HG03469 (cell line): ENCODE measurements at regions not wholly inside any gene's neighbourhood (a gene's known extent, or its start where the extent isn't known, plus 50 kb on each side); places are given as distances from the start of the nearest gene placed in this dataset.

Source experiments
- ATAC-seq: cut with Tn5 transposase; IDR thresholded peaks from one replicate; pipeline ENCODE4 v1.9.1; 2021; ENCODE audit warnings: mild to moderate bottlenecking, moderate library complexity, moderate number of reproducible peaks; ENCODE audit not compliant: unreplicated experiment

GRCh38 chr11:29959488-29959887 is 57.3 kb downstream of the KCNA4 start:
- no peak for ATAC-seq

- ATAC-seq = no peak
Observed at GRCh38 chr11:29957431-29957830, 59.4 kb downstream of the KCNA4 start.

- no peak for ATAC-seq
Observed at GRCh38 chr11:29956076-29956556, 60.7 kb downstream of the KCNA4 start.

- ATAC-seq = no peak
Observed at GRCh38 chr11:29943347-29943746, 73.5 kb downstream of the KCNA4 start.

- ATAC-seq = no peak
Observed at GRCh38 chr11:29937526-29937925, 79.3 kb downstream of the KCNA4 start.

GRCh38 chr11:29934115-29934638 is 82.7 kb downstream of the KCNA4 start:
- no peak for ATAC-seq

- no peak for ATAC-seq
Observed at GRCh38 chr11:29916040-29916439, 100.8 kb downstream of the KCNA4 start.

GRCh38 chr11:29914203-29914930 is 102.5 kb downstream of the KCNA4 start:
- ATAC-seq = no peak

GRCh38 chr11:29913352-29913751 is 103.5 kb downstream of the KCNA4 start:
- ATAC-seq = no peak

GRCh38 chr11:29900382-29900781 is 116.4 kb downstream of the KCNA4 start:
- ATAC-seq = no peak

GRCh38 chr11:29879560-29879959 is 137.3 kb downstream of the KCNA4 start:
- ATAC-seq = no peak

- no peak for ATAC-seq
Observed at GRCh38 chr11:29876192-29876591, 140.6 kb downstream of the KCNA4 start.

GRCh38 chr11:29847219-29847618 is 169.6 kb downstream of the KCNA4 start:
- no peak for ATAC-seq

GRCh38 chr11:29844701-29845379 is 172.0 kb downstream of the KCNA4 start:
- ATAC-seq = no peak

GRCh38 chr11:29844031-29844430 is 172.8 kb downstream of the KCNA4 start:
- no peak for ATAC-seq

- ATAC-seq = no peak
Observed at GRCh38 chr11:29842061-29842460, 174.8 kb downstream of the KCNA4 start.

GRCh38 chr11:29826878-29827277 is 190.0 kb downstream of the KCNA4 start:
- no peak for ATAC-seq

GRCh38 chr11:29816359-29816758 is 200.5 kb downstream of the KCNA4 start:
- ATAC-seq = no peak

GRCh38 chr11:29809121-29809520 is 207.7 kb downstream of the KCNA4 start:
- no peak for ATAC-seq

GRCh38 chr11:29802522-29802921 is 214.3 kb downstream of the KCNA4 start:
- no peak for ATAC-seq

GRCh38 chr11:29801561-29801960 is 215.3 kb downstream of the KCNA4 start:
- no peak for ATAC-seq

GRCh38 chr11:29786092-29786491 is 230.7 kb downstream of the KCNA4 start:
- ATAC-seq = no peak
